ENCODE measurements at regions not wholly inside any gene's neighbourhood (a gene's known extent, or its start where the extent isn't known, plus 50 kb on each side); places are given as distances from the start of the nearest gene placed in this dataset.
"Not testable (repeated sequence)": the region's sequence is repeated elsewhere in the genome, so short reads cannot be mapped to it uniquely, and the experiment has no call there.

DNA sequence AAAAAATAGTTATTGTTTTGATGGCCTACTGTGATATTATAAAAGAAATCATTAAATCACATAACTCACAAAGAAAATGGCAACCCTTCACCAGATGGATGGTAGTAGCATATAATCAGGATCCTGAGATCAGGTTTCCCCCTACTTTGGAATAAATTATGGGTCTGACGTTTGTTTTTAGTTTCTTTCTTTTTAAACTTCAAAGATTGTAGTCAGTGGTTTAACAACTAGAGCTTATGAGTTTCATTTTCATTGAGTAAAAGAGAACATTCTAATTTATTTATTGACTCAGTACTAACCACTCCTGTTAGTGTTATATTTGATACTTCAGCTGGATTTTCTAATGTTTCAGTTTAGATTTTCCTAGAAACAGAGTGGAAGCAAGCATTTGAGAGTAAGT is 218.0 kb upstream of the PCSK5 start:
- peaks cover 0 to 6% (median 5%) of the 10 kb centered on the region in 3 donors for H3K9me3 Mint-ChIP-seq
- H3K4me1 Mint-ChIP-seq: no peaks in the 10 kb centered on the region
- H3K27ac Mint-ChIP-seq: no peak overlapping the region
- no peaks in the 10 kb centered on the region for H3K36me3 Mint-ChIP-seq
- no peak overlapping the region for H3K4me3 Mint-ChIP-seq
- no peaks in the 10 kb centered on the region for H3K27me3 Mint-ChIP-seq

DNA sequence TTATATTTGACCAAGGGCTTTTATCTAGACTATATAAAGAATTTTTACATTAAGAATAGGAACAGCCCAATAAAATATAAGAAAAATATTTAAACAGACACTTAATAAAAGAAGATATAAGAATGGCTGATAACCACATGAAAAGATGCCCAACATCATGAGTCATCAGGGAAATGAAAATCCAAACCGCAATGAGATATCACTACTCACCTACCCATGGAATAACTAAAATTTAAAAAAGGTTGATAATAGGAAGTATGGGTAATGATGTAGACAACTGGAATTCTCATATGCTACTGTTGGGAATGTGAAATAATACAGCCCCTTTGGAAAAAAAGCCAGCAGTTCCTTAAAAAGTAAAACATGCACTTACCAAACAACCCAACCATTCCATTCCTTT is 206.9 kb upstream of the PCSK5 start:
- peaks cover 0 to 12% (median 2%) of the 10 kb centered on the region in 3 donors for H3K9me3 Mint-ChIP-seq
- no peak overlapping the region for H3K4me3 Mint-ChIP-seq
- H3K27me3 Mint-ChIP-seq: no peaks in the 10 kb centered on the region
- no peaks in the 10 kb centered on the region for H3K4me1 Mint-ChIP-seq
- no peaks in the 10 kb centered on the region for H3K36me3 Mint-ChIP-seq
- no peak overlapping the region for H3K27ac Mint-ChIP-seq

DNA sequence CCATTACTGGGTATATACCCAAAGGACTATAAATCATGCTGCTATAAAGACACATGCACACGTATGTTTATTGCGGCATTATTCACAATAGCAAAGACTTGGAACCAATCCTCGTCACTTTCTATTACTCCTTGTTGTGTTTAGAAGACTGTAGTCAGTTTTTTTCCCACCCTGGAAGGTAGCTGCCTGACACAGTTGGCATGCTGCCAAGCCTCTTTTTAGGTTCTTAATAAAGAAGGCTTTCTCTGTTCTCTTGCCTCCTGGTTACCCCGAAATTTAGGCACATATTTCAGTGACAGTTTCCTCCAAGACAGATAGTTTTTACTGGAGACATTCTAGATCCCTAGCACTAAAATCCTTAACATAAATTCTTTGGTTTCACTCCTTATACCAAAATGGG is 205.4 kb upstream of the PCSK5 start:
- no peak overlapping the region for H3K27ac Mint-ChIP-seq

DNA sequence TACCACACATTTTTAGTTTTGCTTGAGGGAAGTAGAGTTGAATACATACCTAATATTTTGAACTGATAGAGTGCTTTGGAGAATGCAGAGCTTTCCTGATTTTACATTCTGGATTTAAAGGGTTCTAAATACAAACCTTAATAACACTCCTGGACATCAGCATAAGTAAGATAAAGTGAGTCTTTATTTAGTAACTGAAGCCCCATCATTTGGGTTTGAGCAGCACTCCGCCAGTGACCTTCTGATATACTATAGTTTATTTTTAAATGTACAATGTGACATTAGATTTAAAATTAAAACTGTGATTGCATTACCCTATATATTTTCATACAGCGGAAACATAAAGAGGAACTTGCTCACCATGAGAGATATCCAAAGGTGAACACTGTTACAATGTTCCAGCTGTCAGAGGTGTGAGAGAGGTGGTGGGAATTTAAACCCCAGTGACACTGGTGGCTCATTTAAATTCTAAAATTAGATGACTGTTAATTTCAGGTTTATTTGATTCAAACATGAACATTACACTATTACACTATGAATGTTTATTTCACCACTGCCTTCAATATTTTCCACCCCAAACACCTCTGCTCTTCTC is 203.0 kb upstream of the PCSK5 start:
- Mint-ChIP-seq H3K36me3 (no peaks in the 10 kb centered on the region), H3K4me3 (no peak overlapping the region), H3K27me3 (no peaks in the 10 kb centered on the region), H3K27ac (no peak overlapping the region), H3K4me1 (no peaks in the 10 kb centered on the region), H3K9me3 (peaks cover 0 to 16% (median 5%) of the 10 kb centered on the region in 3 donors)

More for the DNA sequence above, 205.4 kb upstream of the PCSK5 start:
- Mint-ChIP-seq H3K4me1 (no peaks in the 10 kb centered on the region), H3K36me3 (no peaks in the 10 kb centered on the region), H3K4me3 (no peak overlapping the region), H3K27me3 (no peaks in the 10 kb centered on the region), H3K9me3 (peaks cover 0 to 15% (median 5%) of the 10 kb centered on the region in 3 donors)

DNA sequence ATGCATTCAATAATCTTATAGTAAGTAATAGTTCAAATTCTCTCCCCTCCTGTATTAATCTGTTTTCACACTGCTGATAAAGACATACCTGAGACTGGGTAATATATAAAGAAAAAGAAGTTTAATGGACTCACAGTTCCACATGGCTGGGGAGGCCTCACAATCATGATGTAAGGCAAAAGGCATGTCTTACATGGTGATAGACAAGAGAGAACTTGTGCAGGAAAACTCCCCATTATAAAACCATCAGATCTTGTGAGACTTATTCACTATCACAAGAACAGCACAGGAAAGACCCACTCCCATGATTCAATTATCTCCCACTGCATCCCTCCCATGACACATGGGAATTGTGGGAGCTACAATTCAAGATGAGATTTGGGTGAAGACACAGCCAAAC is 199.9 kb upstream of the PCSK5 start:
- H3K9me3 Mint-ChIP-seq, H3K4me3 Mint-ChIP-seq, H3K36me3 Mint-ChIP-seq, H3K4me1 Mint-ChIP-seq, H3K27me3 Mint-ChIP-seq: not testable (repeated sequence)
- peak overlapping the region in 1 of 3 donors; percentile 62 for H3K27ac Mint-ChIP-seq

DNA sequence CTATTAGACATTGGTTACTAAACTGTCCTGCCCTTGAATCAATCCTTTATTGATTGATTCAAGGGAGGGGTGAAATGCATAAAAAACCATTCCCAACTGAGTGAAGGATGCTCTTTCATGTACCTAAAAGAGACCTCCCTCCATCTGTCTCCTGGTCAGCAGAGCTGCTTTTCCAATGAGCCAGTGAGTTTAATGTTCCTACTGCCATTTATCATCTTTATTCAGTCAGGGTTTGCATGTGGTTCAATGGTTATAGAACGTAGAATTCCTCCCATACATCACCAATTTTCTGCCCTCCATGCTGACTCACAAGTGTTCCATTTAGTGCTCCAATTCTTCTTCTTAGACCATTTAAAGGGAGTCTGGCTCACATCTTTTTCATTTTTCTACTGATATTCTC is 199.1 kb upstream of the PCSK5 start:
- Mint-ChIP-seq H3K27ac (no peak overlapping the region), H3K4me1 (no peaks in the 10 kb centered on the region), H3K27me3 (no peaks in the 10 kb centered on the region), H3K36me3 (no peaks in the 10 kb centered on the region), H3K4me3 (no peak overlapping the region), H3K9me3 (peaks cover 1 to 7% (median 5%) of the 10 kb centered on the region in 3 donors)

DNA sequence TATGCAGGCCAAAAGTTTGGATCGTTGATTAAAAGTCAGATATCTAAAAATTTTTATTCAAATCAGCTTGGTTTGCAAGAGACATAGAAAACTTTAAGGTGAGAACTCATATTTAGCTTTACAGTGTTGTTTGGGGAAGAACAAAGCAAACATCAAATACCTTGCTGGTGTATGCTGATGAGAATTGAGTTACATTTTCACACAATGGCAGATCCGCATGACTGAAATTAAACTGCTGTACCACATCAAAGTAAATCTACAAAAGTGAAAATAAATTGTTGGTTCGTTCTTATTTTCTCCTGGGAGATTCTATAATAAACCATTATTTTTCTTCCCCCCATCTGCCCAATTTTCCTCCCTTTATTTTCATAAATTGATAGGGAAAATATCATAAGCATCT is 198.2 kb upstream of the PCSK5 start:
- no peak overlapping the region for H3K4me3 Mint-ChIP-seq
- no peaks in the 10 kb centered on the region for H3K4me1 Mint-ChIP-seq

DNA sequence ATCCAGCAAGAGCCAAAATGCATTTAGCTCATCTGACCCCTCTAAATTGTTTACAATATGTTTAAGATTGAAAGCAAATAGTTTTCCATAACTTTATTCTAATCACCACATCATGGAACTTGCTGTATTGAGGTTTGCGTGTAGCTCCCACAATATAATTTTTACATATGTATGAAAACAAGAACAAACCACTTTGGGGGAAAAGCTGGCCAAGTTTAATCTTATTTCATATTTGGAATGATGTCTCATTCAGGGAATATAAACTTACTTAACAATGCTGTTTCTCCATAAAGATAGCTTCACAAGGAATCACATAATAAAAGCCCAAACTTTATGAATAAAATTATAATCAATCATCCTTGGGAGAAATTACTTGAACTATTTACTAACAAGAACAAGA is 194.6 kb upstream of the PCSK5 start:
- Mint-ChIP-seq H3K4me1 (no peaks in the 10 kb centered on the region), H3K27ac (no peak overlapping the region), H3K4me3 (no peak overlapping the region), H3K36me3 (no peaks in the 10 kb centered on the region), H3K9me3 (peaks cover 0 to 3% (median 1%) of the 10 kb centered on the region in 3 donors), H3K27me3 (no peaks in the 10 kb centered on the region)

More for the DNA sequence above, 198.2 kb upstream of the PCSK5 start:
- peaks cover 1 to 7% (median 5%) of the 10 kb centered on the region in 3 donors for H3K9me3 Mint-ChIP-seq
- H3K27ac Mint-ChIP-seq: no peak overlapping the region
- H3K36me3 Mint-ChIP-seq: no peaks in the 10 kb centered on the region
- no peaks in the 10 kb centered on the region for H3K27me3 Mint-ChIP-seq

DNA sequence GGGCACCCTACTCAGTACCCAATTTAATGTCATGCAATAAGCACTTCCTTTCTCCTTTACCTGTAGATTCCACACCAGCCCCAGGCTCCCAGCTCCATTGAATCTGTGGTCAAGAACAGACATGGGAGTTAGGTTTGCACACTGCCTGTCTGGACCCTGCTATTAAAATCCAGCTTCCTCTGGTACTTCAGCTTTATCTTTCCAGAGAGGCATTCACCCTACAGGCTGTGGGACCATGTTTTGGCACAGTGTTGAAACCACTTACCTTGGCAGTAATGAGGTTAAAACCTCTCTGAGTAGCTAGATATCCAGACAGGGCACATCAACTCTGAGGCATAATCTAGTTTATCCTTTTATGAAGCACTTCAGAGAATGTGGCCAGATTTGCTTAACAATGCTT is 191.5 kb upstream of the PCSK5 start:
- H3K27me3 Mint-ChIP-seq: no peaks in the 10 kb centered on the region
- H3K9me3 Mint-ChIP-seq: no peaks in the 10 kb centered on the region
- H3K27ac Mint-ChIP-seq: no peak overlapping the region
- no peak overlapping the region for H3K4me3 Mint-ChIP-seq
- no peaks in the 10 kb centered on the region for H3K36me3 Mint-ChIP-seq
- no peaks in the 10 kb centered on the region for H3K4me1 Mint-ChIP-seq

DNA sequence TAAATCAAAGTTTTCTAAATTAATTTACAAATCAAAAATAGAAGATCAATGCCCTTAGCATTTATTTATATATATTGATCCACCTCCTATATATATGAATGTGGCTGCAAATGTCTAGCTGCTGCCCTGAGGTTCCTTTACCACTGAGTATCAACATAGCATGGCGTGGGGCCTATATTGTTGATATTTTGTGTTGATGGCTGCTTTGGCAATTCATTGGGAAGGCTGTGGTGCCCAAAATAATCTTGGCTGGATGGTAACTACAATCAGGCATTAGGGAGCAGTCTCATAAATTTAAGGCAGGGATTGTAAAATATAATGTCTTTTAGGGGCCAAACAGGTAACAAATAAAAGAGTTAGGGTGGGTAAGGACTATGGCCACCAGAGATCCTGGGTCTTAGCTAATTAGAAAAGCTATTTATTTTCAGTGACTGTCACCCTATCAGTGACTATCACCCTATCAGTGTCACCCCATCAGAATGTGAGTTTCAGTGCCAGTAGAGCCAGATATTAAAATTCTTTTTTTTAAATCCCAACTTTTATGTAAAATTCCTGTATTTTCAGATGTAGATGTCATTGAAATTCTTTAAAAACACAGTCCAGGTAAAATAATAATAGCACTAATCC is 190.7 kb upstream of the PCSK5 start:
- no peaks in the 10 kb centered on the region for H3K4me1 Mint-ChIP-seq
- H3K36me3 Mint-ChIP-seq: no peaks in the 10 kb centered on the region
- H3K27me3 Mint-ChIP-seq: no peaks in the 10 kb centered on the region
- H3K4me3 Mint-ChIP-seq: no peak overlapping the region
- no peaks in the 10 kb centered on the region for H3K9me3 Mint-ChIP-seq
- H3K27ac Mint-ChIP-seq: no peak overlapping the region

DNA sequence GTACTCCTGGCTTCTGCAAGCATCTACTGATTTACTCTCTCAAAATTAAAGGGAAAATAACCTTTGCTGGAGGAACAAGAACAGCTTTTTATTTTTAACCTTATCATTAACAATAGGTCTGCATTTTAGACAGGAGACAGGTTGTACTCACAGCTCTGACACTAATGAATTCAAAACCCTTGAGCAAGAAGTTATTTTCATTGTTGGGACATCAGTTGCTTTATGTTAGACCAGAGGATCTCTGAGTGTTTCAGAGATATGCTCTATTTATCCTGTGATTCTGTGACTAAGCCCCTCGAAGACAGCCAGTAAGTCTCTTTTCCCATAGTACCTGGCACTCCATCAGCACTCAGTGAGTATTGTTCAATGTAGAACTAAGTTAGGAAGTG is 190.2 kb upstream of the PCSK5 start:
- Mint-ChIP-seq H3K4me1 (no peaks in the 10 kb centered on the region), H3K36me3 (no peaks in the 10 kb centered on the region), H3K9me3 (no peaks in the 10 kb centered on the region), H3K4me3 (no peak overlapping the region), H3K27ac (no peak overlapping the region), H3K27me3 (no peaks in the 10 kb centered on the region)

DNA sequence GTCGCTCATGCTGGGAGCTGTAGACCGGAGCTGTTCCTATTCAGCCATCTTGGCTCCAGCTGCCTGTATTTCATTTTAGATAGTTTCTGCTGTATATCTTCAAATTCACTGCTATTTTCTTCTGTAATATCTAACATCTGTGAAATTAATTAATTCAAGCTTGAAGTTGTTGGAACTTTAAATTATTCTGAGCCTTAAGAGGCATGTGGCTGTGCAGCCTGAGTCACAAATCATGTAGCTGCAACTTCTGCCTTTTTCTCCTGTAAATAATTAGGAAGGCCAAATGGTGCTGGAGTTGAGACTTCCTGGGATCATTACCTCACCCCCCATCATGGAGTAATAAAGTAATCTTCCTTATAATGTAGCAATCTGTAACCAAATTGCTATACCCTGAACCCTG is 183.3 kb upstream of the PCSK5 start:
- Mint-ChIP-seq H3K36me3 (no peaks in the 10 kb centered on the region), H3K27me3 (no peaks in the 10 kb centered on the region), H3K9me3 (peaks cover 0 to 2% (median 2%) of the 10 kb centered on the region in 3 donors), H3K4me3 (no peak overlapping the region), H3K27ac (no peak overlapping the region), H3K4me1 (peaks cover 0 to 2% (median 0%) of the 10 kb centered on the region in 3 donors)

DNA sequence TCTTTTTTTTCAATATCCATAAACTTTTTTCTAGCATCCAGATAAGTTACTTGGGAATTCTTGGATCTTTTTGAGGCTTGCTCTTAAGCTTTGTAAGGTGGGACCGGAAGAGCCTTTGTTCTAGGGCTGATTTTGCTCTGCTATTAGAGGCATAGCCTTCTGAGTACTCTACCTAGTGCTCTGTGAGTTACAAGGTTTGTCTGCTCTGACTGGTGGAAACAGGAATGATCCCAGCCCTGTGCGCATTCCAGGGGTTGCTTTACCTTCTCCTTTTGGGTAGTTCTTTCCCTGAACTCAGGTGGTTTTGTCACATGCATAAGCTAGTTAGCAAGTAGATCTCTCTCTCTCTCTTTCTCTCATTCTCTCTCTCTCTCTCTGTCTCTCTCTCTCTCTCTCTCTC is 180.8 kb upstream of the PCSK5 start:
- H3K27me3 Mint-ChIP-seq: no peaks in the 10 kb centered on the region
- peaks cover 0 to 2% (median 2%) of the 10 kb centered on the region in 3 donors for H3K9me3 Mint-ChIP-seq
- no peak overlapping the region for H3K4me3 Mint-ChIP-seq
- H3K27ac Mint-ChIP-seq: no peak overlapping the region
- no peaks in the 10 kb centered on the region for H3K36me3 Mint-ChIP-seq
- H3K4me1 Mint-ChIP-seq: peaks cover 0 to 2% (median 0%) of the 10 kb centered on the region in 3 donors

DNA sequence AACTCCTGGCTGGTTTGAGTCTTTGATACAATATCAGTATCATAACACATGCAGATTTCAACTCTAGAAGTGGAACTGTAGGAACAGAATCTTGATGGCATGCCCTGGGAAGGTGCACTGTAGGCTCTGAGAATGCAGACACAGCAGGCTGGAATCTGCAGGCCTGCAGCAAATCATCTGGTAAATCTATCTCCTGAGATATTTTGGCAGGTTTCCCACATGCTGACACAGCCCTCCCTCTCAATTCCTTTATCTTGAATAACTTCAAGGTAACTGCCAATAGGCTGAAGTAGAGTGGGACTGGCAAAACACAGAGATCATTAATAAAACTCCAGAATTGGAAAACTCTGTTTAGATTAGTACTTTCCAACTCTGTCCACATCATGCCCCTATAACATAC is 177.8 kb upstream of the PCSK5 start:
- no peak overlapping the region for H3K27ac Mint-ChIP-seq
- H3K4me3 Mint-ChIP-seq: no peak overlapping the region
- no peaks in the 10 kb centered on the region for H3K36me3 Mint-ChIP-seq
- peaks cover 2 to 3% (median 2%) of the 10 kb centered on the region in 3 donors for H3K9me3 Mint-ChIP-seq
- H3K4me1 Mint-ChIP-seq: no peaks in the 10 kb centered on the region
- H3K27me3 Mint-ChIP-seq: no peaks in the 10 kb centered on the region

DNA sequence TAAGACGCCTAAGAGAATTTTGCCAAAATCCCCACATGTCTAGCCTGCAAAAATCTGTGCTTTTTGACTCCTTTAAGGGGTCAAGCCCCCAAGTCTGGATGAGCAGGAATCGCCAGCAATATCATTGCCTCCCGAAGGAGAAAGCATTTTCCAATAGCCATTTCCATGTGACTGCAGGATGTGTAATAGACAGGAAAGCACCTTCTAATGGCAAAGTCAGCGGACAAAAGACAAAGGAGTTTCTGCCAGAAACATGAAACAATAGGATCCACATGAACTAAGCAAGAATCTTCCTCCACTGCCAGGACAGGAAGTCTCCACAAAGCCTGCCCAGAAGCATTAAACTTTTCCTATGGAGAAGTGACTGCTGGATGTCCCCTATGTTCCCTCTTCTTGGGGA is 177.1 kb upstream of the PCSK5 start:
- Mint-ChIP-seq H3K4me1 (no peaks in the 10 kb centered on the region), H3K27me3 (no peaks in the 10 kb centered on the region), H3K27ac (no peak overlapping the region), H3K9me3 (peaks cover 0 to 3% (median 2%) of the 10 kb centered on the region in 3 donors), H3K4me3 (no peak overlapping the region), H3K36me3 (no peaks in the 10 kb centered on the region)

DNA sequence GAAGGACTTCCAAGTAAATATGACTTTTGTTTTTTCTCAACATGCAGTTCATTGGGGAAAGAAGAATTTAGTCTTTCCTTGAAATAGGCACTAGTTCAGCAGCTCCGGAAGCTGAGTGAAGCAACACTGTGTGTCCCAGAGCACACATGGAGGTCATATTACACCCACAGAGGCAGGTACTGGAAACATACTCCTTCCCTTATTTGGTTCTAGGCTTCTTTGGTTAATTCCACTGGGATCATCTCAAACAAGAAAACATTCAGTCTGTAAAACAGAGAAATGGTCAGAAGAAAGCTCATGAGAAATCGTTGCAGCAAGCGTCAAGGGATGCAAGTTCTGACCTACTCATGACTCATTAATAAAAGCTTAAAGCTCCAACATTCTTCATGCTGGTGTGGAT is 175.1 kb upstream of the PCSK5 start:
- H3K4me1 Mint-ChIP-seq: no peaks in the 10 kb centered on the region
- H3K36me3 Mint-ChIP-seq: no peaks in the 10 kb centered on the region
- H3K4me3 Mint-ChIP-seq: no peak overlapping the region
- H3K27me3 Mint-ChIP-seq: no peaks in the 10 kb centered on the region
- no peak overlapping the region for H3K27ac Mint-ChIP-seq
- H3K9me3 Mint-ChIP-seq: peaks cover 0 to 3% (median 2%) of the 10 kb centered on the region in 3 donors

Measured in IgD-negative memory B cell (primary cell).